ENCODE measurements at regions not wholly inside any gene's neighbourhood (a gene's known extent, or its start where the extent isn't known, plus 50 kb on each side); places are given as distances from the start of the nearest gene placed in this dataset.

DNA sequence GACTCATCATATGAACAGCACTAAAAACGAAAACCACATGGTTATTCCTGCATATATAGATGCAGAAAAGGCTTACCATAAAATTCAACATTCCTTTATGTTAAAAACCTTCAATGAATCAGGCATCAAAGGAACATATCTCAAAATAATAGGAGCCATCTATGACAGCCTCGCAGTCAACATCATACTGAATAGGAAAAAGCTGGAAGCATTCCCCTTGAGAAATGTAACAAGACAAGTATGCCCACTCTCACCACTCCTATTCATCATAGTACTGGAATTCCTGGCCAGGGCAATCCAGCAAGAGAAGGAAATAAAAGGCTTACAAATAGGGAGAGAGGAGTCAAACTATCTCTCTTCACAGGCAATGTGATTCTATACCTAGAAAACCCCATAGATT is 179.6 kb upstream of the HTR2A start:
- H3K4me1 ChIP-seq (ENCODE audit: control insufficient read depth, insufficient read depth, low read length), result no peaks in the 10 kb centered on the region
- no peaks in the 10 kb centered on the region for H3K9me3 ChIP-seq (ENCODE audit: control insufficient read depth, insufficient read depth, low read depth, low read length)
- ChIA-PET CTCF (no interaction called here), POLR2A (no interaction called here)
- no peaks in the 10 kb centered on the region for H3K36me3 ChIP-seq (ENCODE audit: control insufficient read depth in 2 of 2, insufficient read depth in 1 of 2, low read length in 2 of 2)
- H3K27ac ChIP-seq (ENCODE audit: extremely low read depth, low read depth, low read length), result no peak overlapping the region
- no peak overlapping the region for H3K4me3 ChIP-seq (ENCODE audit: low read depth, low read length)
- no peak for TF ChIP-seq ZNF777 (tag by site-specific recombination; IDR thresholded peaks at IDR 0.05; ENCODE audit: borderline replicate concordance)
- TF ChIP-seq ZNF560 (tag by site-specific recombination; IDR thresholded peaks at IDR 0.05; ENCODE audit: borderline replicate concordance), result no peak
- no peak for TF ChIP-seq ZNF423 (tag by site-specific recombination; IDR thresholded peaks at IDR 0.05)
- TF ChIP-seq, protein P1, sequence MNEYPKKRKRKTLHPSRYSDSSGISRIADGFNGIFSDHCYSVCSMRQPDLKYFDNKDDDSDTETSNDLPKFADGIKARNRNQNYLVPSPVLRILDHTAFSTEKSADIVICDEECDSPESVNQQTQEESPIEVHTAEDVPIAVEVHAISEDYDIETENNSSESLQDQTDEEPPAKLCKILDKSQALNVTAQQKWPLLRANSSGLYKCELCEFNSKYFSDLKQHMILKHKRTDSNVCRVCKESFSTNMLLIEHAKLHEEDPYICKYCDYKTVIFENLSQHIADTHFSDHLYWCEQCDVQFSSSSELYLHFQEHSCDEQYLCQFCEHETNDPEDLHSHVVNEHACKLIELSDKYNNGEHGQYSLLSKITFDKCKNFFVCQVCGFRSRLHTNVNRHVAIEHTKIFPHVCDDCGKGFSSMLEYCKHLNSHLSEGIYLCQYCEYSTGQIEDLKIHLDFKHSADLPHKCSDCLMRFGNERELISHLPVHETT (tag by site-specific recombination; IDR thresholded peaks at IDR 0.05), result no peak
- no peak for TF ChIP-seq ZNF555 (tag by site-specific recombination; conservative IDR thresholded peaks at IDR 0.05)
- TF ChIP-seq ZNF202 (tag by site-specific recombination; IDR thresholded peaks at IDR 0.05; ENCODE audit: borderline replicate concordance), result no peak
- TF ChIP-seq ZBTB20 (tag by site-specific recombination; IDR thresholded peaks at IDR 0.05), result no peak
- no peak for TF ChIP-seq SP3 (tag by site-specific recombination; IDR thresholded peaks at IDR 0.05)
- TF ChIP-seq TCF7L2 (IDR thresholded peaks at IDR 0.05; ENCODE audit: borderline replicate concordance, low read depth, low read length), result no peak
- no peak for TF ChIP-seq ZNF274 (IDR thresholded peaks at IDR 0.05; ENCODE audit: low read length)
- TF ChIP-seq ZNF274 (tag by site-specific recombination; IDR thresholded peaks at IDR 0.05; ENCODE audit: borderline replicate concordance), result no peak
- TF ChIP-seq ZNF701 (tag by site-specific recombination; IDR thresholded peaks at IDR 0.05), result no peak
- TF ChIP-seq, protein P2, sequence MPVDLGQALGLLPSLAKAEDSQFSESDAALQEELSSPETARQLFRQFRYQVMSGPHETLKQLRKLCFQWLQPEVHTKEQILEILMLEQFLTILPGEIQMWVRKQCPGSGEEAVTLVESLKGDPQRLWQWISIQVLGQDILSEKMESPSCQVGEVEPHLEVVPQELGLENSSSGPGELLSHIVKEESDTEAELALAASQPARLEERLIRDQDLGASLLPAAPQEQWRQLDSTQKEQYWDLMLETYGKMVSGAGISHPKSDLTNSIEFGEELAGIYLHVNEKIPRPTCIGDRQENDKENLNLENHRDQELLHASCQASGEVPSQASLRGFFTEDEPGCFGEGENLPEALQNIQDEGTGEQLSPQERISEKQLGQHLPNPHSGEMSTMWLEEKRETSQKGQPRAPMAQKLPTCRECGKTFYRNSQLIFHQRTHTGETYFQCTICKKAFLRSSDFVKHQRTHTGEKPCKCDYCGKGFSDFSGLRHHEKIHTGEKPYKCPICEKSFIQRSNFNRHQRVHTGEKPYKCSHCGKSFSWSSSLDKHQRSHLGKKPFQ (tag by site-specific recombination; IDR thresholded peaks at IDR 0.05), result no peak
- no peak for TF ChIP-seq ZFP41 (tag by site-specific recombination; IDR thresholded peaks at IDR 0.05; ENCODE audit: borderline replicate concordance)
- no peak for TF ChIP-seq ZNF473 (tag by site-specific recombination; IDR thresholded peaks at IDR 0.05)

DNA sequence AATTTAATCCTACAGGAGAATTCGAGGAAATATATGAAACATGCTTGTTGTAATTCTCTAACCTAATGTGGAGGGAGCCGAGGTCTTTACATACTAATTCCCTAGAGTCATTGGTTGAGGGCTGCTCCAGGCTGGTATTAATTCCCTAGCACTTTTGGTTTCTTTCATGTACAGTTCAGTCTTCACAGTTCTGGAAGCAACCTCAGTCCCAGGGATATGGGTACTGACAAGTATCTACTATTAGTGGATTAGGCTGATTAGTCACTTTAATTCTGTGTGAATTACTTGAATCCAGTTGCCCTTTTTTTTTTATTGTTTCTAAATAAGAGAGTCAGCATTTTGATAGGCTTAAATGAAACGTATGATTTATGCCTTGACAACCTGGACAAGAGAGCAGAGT is 172.3 kb upstream of the HTR2A start:
- Histone ChIP-seq H3K4me1 (ENCODE audit: control insufficient read depth, insufficient read depth, low read length) (no peaks in the 10 kb centered on the region), H3K36me3 (ENCODE audit: control insufficient read depth in 2 of 2, insufficient read depth in 1 of 2, low read length in 2 of 2) (no peaks in the 10 kb centered on the region), H3K27ac (ENCODE audit: extremely low read depth, low read depth, low read length) (no peak overlapping the region), H3K9me3 (ENCODE audit: control insufficient read depth, insufficient read depth, low read depth, low read length) (no peaks in the 10 kb centered on the region), H3K4me3 (ENCODE audit: low read depth, low read length) (no peak overlapping the region)
- TF ChIP-seq, protein P3, sequence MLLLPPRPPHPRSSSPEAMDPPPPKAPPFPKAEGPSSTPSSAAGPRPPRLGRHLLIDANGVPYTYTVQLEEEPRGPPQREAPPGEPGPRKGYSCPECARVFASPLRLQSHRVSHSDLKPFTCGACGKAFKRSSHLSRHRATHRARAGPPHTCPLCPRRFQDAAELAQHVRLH (tag by site-specific recombination; IDR thresholded peaks at IDR 0.05), result no peak
- TF ChIP-seq ZNF510 (tag by site-specific recombination; IDR thresholded peaks at IDR 0.05; ENCODE audit: insufficient replicate concordance) (no peak), ZNF23 (tag by site-specific recombination; IDR thresholded peaks at IDR 0.05; ENCODE audit: borderline replicate concordance) (no peak), ZNF366 (tag by site-specific recombination; conservative IDR thresholded peaks at IDR 0.05) (no peak), ZNF112 (tag by site-specific recombination; IDR thresholded peaks at IDR 0.05) (no peak), ZNF211 (tag by site-specific recombination; IDR thresholded peaks at IDR 0.05; ENCODE audit: low read depth) (no peak)
- TF ChIP-seq, protein P4, sequence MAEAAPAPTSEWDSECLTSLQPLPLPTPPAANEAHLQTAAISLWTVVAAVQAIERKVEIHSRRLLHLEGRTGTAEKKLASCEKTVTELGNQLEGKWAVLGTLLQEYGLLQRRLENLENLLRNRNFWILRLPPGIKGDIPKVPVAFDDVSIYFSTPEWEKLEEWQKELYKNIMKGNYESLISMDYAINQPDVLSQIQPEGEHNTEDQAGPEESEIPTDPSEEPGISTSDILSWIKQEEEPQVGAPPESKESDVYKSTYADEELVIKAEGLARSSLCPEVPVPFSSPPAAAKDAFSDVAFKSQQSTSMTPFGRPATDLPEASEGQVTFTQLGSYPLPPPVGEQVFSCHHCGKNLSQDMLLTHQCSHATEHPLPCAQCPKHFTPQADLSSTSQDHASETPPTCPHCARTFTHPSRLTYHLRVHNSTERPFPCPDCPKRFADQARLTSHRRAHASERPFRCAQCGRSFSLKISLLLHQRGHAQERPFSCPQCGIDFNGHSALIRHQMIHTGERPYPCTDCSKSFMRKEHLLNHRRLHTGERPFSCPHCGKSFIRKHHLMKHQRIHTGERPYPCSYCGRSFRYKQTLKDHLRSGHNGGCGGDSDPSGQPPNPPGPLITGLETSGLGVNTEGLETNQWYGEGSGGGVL (tag by site-specific recombination; IDR thresholded peaks at IDR 0.05), result no peak
- ChIA-PET CTCF (no interaction called here), POLR2A (no interaction called here)
